ENCODE measurements at regions not wholly inside any gene's neighbourhood (a gene's known extent, or its start where the extent isn't known, plus 50 kb on each side); places are given as distances from the start of the nearest gene placed in this dataset.

GRCh38 chr1:34408011-34408410 is 231.3 kb downstream of the C1orf94 start:
- TF ChIP-seq SUZ12 (IDR thresholded peaks at IDR 0.05) (no peak), FOXA1 (IDR thresholded peaks at IDR 0.05) (no peak), CTBP1 (IDR thresholded peaks at IDR 0.05; ENCODE audit: borderline replicate concordance) (no peak), ARNT (IDR thresholded peaks at IDR 0.05) (no peak), ELF4 (IDR thresholded peaks at IDR 0.05) (no peak), FOXM1 (IDR thresholded peaks at IDR 0.05; ENCODE audit: borderline replicate concordance) (no peak), NFRKB (IDR thresholded peaks at IDR 0.05) (no peak), HDGF (IDR thresholded peaks at IDR 0.05; ENCODE audit: borderline replicate concordance) (no peak), L3MBTL2 (conservative IDR thresholded peaks at IDR 0.05) (no peak), SP1 (IDR thresholded peaks at IDR 0.05) (no peak), BHLHE40 (IDR thresholded peaks at IDR 0.05; ENCODE audit: borderline replicate concordance) (no peak), LEF1 (IDR thresholded peaks at IDR 0.05; ENCODE audit: borderline replicate concordance) (no peak), TARDBP (IDR thresholded peaks at IDR 0.05) (no peak), ZNF384 (IDR thresholded peaks at IDR 0.05) (no peak), PKNOX1 (IDR thresholded peaks at IDR 0.05) (no peak), FOXK2 (IDR thresholded peaks at IDR 0.05) (no peak)
- CTCF ChIA-PET = no interaction called here
- POLR2A ChIA-PET = no interaction called here
- no peak for DNase-seq (ENCODE audit: extremely low spot score)

- ChIA-PET CTCF (no interaction called here), POLR2A (no interaction called here)
- DNase-seq (ENCODE audit: extremely low spot score) = no peak
- no peak for TF ChIP-seq ZNF384 (IDR thresholded peaks at IDR 0.05)
- no peak for TF ChIP-seq FOXA1 (IDR thresholded peaks at IDR 0.05)
- no peak for TF ChIP-seq ELF4 (IDR thresholded peaks at IDR 0.05)
- TF ChIP-seq ARNT (IDR thresholded peaks at IDR 0.05) = no peak
- TF ChIP-seq NFRKB (IDR thresholded peaks at IDR 0.05) = no peak
- TF ChIP-seq BHLHE40 (IDR thresholded peaks at IDR 0.05; ENCODE audit: borderline replicate concordance) = no peak
- no peak for TF ChIP-seq LEF1 (IDR thresholded peaks at IDR 0.05; ENCODE audit: borderline replicate concordance)
- TF ChIP-seq FOXK2 (IDR thresholded peaks at IDR 0.05) = no peak
Measured at GRCh38 chr1:34409689-34410229, 233.1 kb downstream of the C1orf94 start.

GRCh38 chr1:34412598-34413370 is 236.1 kb downstream of the C1orf94 start:
- TF ChIP-seq SUZ12 (IDR thresholded peaks at IDR 0.05) (no peak), ELF4 (IDR thresholded peaks at IDR 0.05) (no peak), ZNF384 (IDR thresholded peaks at IDR 0.05) (no peak), FOXM1 (IDR thresholded peaks at IDR 0.05; ENCODE audit: borderline replicate concordance) (no peak), FOXA1 (IDR thresholded peaks at IDR 0.05) (no peak), LEF1 (IDR thresholded peaks at IDR 0.05; ENCODE audit: borderline replicate concordance) (no peak), HDGF (IDR thresholded peaks at IDR 0.05; ENCODE audit: borderline replicate concordance) (no peak), BHLHE40 (IDR thresholded peaks at IDR 0.05; ENCODE audit: borderline replicate concordance) (no peak), L3MBTL2 (conservative IDR thresholded peaks at IDR 0.05) (no peak), PKNOX1 (IDR thresholded peaks at IDR 0.05) (no peak), TARDBP (IDR thresholded peaks at IDR 0.05) (no peak), FOXK2 (IDR thresholded peaks at IDR 0.05) (no peak), NFRKB (IDR thresholded peaks at IDR 0.05) (no peak), CTBP1 (IDR thresholded peaks at IDR 0.05; ENCODE audit: borderline replicate concordance) (no peak), SP1 (IDR thresholded peaks at IDR 0.05) (no peak), ARNT (IDR thresholded peaks at IDR 0.05) (no peak)
- no peak for DNase-seq (ENCODE audit: extremely low spot score)
- ChIA-PET CTCF (no interaction called here), POLR2A (no interaction called here)

GRCh38 chr1:34415140-34415539 is 238.4 kb downstream of the C1orf94 start:
- TF ChIP-seq ELF4 (IDR thresholded peaks at IDR 0.05) = no peak
- no peak for TF ChIP-seq CTBP1 (IDR thresholded peaks at IDR 0.05; ENCODE audit: borderline replicate concordance)
- no peak for TF ChIP-seq FOXA1 (IDR thresholded peaks at IDR 0.05)
- no peak for TF ChIP-seq HDGF (IDR thresholded peaks at IDR 0.05; ENCODE audit: borderline replicate concordance)
- no peak for TF ChIP-seq FOXM1 (IDR thresholded peaks at IDR 0.05; ENCODE audit: borderline replicate concordance)
- no peak for TF ChIP-seq ARNT (IDR thresholded peaks at IDR 0.05)
- TF ChIP-seq NFRKB (IDR thresholded peaks at IDR 0.05) = no peak
- no peak for TF ChIP-seq FOXK2 (IDR thresholded peaks at IDR 0.05)
- TF ChIP-seq SP1 (IDR thresholded peaks at IDR 0.05) = no peak
- TF ChIP-seq SUZ12 (IDR thresholded peaks at IDR 0.05) = no peak
- CTCF ChIA-PET = no interaction called here
- POLR2A ChIA-PET = no interaction called here
- no peak for DNase-seq (ENCODE audit: extremely low spot score)

- DNase-seq (ENCODE audit: extremely low spot score) = no peak
- TF ChIP-seq FOXK2 (IDR thresholded peaks at IDR 0.05) (no peak), NFRKB (IDR thresholded peaks at IDR 0.05) (no peak)
- POLR2A ChIA-PET = no interaction called here
- CTCF ChIA-PET = no interaction called here
Measured at GRCh38 chr1:34418166-34418565, 241.5 kb downstream of the C1orf94 start.

- POLR2A ChIA-PET = no interaction called here
- DNase-seq (ENCODE audit: extremely low spot score) = no peak
- TF ChIP-seq FOXM1 (IDR thresholded peaks at IDR 0.05; ENCODE audit: borderline replicate concordance) (no peak), FOXK2 (IDR thresholded peaks at IDR 0.05) (no peak), L3MBTL2 (conservative IDR thresholded peaks at IDR 0.05) (no peak), BHLHE40 (IDR thresholded peaks at IDR 0.05; ENCODE audit: borderline replicate concordance) (no peak), CTBP1 (IDR thresholded peaks at IDR 0.05; ENCODE audit: borderline replicate concordance) (no peak), NFRKB (IDR thresholded peaks at IDR 0.05) (no peak), ZNF384 (IDR thresholded peaks at IDR 0.05) (no peak), ARNT (IDR thresholded peaks at IDR 0.05) (no peak), SUZ12 (IDR thresholded peaks at IDR 0.05) (no peak), FOXA1 (IDR thresholded peaks at IDR 0.05) (no peak), LEF1 (IDR thresholded peaks at IDR 0.05; ENCODE audit: borderline replicate concordance) (no peak)
- CTCF ChIA-PET = interaction anchor here (0.5 kb wide), 1 partner anchor 10 kb away, joined by 3 read pairs; no protein-coding TSS in a partner anchor
Measured at GRCh38 chr1:34419663-34420136, 243.0 kb downstream of the C1orf94 start.
